Activated CD8-positive, alpha-beta T cell treated with anti-CD3 and anti-CD28 coated beads for 36 hours (primary cell): ENCODE measurements at regions not wholly inside any gene's neighbourhood (a gene's known extent, or its start where the extent isn't known, plus 50 kb on each side); places are given as distances from the start of the nearest gene placed in this dataset.

Source experiments
- ATAC-seq: fragments of 200-7000 bp; cut with Tn5 transposase; one replicate; pipeline ENCODE4 v1.10.0; 2021; ENCODE audit warnings: mild to moderate bottlenecking, moderate library complexity
- CTCF ChIA-PET: fragments of 350-600 bp; sonication (Branson Sonifier 250); formaldehyde crosslinking; loops from one replicate; lab custom pipeline; 2021; ENCODE audit warnings: antibody characterized with exemption; lab: Charles Lee
- POLR2A ChIA-PET: fragments of 350-600 bp; sonication (Branson Sonifier 250); formaldehyde crosslinking; loops from one replicate; lab custom pipeline; 2021; ENCODE audit warnings: antibody characterized with exemption; lab: Charles Lee
- DNase-seq: peaks from one replicate; pipeline ENCODE4 v3.0.0-alpha.2; 2020
- H3K27ac Mint-ChIP-seq: one replicate; pipeline ENCODE4 v1.8.0; 2021; ENCODE audit warnings: mild to moderate bottlenecking, mixed read lengths
- H3K27me3 Mint-ChIP-seq: one replicate; pipeline ENCODE4 v1.8.0; 2021; ENCODE audit warnings: mixed read lengths
- H3K36me3 Mint-ChIP-seq: one replicate; pipeline ENCODE4 v1.8.0; 2021; ENCODE audit warnings: low read depth, mixed read lengths
- H3K4me1 Mint-ChIP-seq: one replicate; pipeline ENCODE4 v1.8.0; 2021; ENCODE audit warnings: low read depth, mixed read lengths
- H3K4me3 Mint-ChIP-seq: one replicate; pipeline ENCODE4 v1.8.0; 2021; ENCODE audit warnings: mild to moderate bottlenecking, moderate library complexity, mixed read lengths
- H3K9me3 Mint-ChIP-seq: one replicate; pipeline ENCODE4 v1.8.0; 2021; ENCODE audit warnings: mixed read lengths
- intact Hi-C: fragments of 100-400 bp; cut with micrococcal nuclease; formaldehyde crosslinking; loops from one replicate; pipeline ENCODE4 v1.10.0; 2022
- TF ChIP-seq, protein P1 (sequence below): fragments of 200-600 bp; IDR thresholded peaks from one replicate; pipeline ENCODE4 v1.8.0; 2022; ENCODE audit warnings: antibody characterized with exemption, mild to moderate bottlenecking

DNA sequence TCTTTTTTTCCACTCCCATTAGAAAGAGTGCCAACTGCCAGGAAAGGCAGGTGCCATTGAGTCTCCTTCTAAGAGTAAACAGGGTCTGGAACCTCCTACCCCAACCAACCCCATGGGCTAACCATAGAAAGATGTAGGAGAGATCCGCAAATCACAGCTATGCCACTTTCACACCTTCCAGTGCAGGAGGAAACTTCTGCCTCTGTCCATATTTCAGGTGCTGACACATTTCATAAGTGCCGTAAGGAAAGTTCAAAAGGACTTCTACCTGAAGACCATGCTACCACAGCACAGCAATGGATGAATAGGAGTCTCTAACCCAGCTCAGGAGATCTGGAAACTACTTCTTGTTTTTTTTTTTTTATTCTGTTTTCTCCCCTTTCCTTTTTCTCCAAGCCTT is 145.8 kb downstream of the FBXO8 start:
- Mint-ChIP-seq H3K27me3 (peaks cover 2% of the 10 kb centered on the region), H3K4me3 (no peak overlapping the region), H3K9me3 (no peaks in the 10 kb centered on the region), H3K4me1 (no peaks in the 10 kb centered on the region), H3K36me3 (no peaks in the 10 kb centered on the region), H3K27ac (no peak overlapping the region)
- intact Hi-C loops, result no loop called here
- TF ChIP-seq, protein P1, sequence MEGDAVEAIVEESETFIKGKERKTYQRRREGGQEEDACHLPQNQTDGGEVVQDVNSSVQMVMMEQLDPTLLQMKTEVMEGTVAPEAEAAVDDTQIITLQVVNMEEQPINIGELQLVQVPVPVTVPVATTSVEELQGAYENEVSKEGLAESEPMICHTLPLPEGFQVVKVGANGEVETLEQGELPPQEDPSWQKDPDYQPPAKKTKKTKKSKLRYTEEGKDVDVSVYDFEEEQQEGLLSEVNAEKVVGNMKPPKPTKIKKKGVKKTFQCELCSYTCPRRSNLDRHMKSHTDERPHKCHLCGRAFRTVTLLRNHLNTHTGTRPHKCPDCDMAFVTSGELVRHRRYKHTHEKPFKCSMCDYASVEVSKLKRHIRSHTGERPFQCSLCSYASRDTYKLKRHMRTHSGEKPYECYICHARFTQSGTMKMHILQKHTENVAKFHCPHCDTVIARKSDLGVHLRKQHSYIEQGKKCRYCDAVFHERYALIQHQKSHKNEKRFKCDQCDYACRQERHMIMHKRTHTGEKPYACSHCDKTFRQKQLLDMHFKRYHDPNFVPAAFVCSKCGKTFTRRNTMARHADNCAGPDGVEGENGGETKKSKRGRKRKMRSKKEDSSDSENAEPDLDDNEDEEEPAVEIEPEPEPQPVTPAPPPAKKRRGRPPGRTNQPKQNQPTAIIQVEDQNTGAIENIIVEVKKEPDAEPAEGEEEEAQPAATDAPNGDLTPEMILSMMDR, result no peak
- ATAC-seq, result no peak
- ChIA-PET POLR2A (no interaction called here), CTCF (no interaction called here)
- no peak for DNase-seq

DNA sequence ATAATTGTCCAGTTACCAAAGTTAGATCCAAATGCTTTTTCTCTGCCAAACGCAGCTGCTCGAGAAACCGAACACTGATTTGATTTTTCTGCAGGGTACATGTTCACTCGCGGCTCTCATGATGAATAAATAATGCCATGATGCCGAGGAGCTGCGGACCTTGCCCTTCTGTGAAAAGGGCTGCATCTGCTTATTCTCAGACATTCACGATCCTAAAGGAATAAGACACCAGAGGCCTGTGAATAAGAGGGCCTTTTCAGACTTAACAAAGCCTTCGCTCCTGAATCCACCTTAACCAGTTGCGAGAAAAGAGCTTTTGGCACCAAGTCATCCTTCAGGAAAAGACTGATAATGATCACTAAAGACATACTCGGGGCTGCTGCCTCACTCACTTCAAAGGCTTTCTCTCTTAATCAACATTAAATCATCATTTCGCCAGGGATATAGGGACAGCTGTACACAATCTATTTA is 147.5 kb downstream of the FBXO8 start:
- H3K4me3 Mint-ChIP-seq, result no peak overlapping the region
- H3K27me3 Mint-ChIP-seq, result peaks cover 2% of the 10 kb centered on the region
- no peaks in the 10 kb centered on the region for H3K36me3 Mint-ChIP-seq
- ChIA-PET POLR2A (no interaction called here), CTCF (interaction anchor here (1.0 kb wide), 1 partner anchor 10 kb away, joined by 3 read pairs; no protein-coding TSS in a partner anchor)
- no peak for ATAC-seq
- TF ChIP-seq, protein P1, result no peak
- no peak for DNase-seq
- no peaks in the 10 kb centered on the region for H3K9me3 Mint-ChIP-seq
- H3K27ac Mint-ChIP-seq, result no peak overlapping the region
- intact Hi-C loops, result no loop called here
- H3K4me1 Mint-ChIP-seq, result no peaks in the 10 kb centered on the region

DNA sequence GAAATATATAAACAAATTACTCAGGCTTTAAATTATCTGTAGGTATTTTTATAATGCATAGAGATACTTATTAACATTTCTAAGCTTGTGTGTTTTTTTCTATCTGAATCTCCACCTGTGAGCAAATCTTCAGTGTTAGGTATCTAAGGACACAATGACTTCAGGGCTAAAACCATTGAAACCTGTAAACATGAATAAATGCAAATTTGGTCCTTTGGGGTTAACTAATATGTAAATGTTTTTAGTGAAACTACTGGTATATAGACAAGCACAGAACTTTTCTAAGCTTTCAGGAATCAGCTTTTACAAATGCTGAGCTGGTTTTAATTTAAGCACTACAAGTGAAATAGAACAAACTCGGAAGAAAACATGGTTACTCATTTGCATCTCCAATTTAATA is 147.9 kb downstream of the FBXO8 start:
- ChIA-PET CTCF (interaction anchor here (1.0 kb wide), 1 partner anchor 11 kb away, joined by 3 read pairs; no protein-coding TSS in a partner anchor), POLR2A (no interaction called here)
- H3K4me3 Mint-ChIP-seq, result no peak overlapping the region
- ATAC-seq, result no peak
- TF ChIP-seq, protein P1, result no peak
- intact Hi-C loops, result no loop called here
- peaks cover 2% of the 10 kb centered on the region for H3K27me3 Mint-ChIP-seq
- H3K27ac Mint-ChIP-seq, result no peak overlapping the region
- no peaks in the 10 kb centered on the region for H3K36me3 Mint-ChIP-seq
- no peaks in the 10 kb centered on the region for H3K9me3 Mint-ChIP-seq
- DNase-seq, result no peak
- no peaks in the 10 kb centered on the region for H3K4me1 Mint-ChIP-seq

DNA sequence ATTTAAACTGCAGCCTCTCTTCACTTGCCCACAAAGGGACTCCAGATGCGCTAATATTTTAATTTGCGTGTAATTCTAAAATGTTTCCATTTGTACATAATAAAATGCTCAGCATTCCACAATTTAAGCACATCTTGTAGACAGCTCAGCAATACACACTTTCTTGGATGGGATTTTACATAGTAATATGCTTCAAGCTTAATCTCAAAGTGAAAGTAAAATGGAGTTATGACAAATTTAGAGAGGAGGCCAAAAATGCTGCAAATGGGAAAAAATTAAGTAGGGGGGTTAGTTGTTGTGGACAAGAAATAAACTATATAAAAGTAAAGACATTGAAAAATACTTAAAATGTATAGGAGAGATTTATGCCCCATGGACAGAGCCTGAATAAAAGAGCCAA is 149.1 kb downstream of the FBXO8 start:
- no peak overlapping the region for H3K27ac Mint-ChIP-seq

DNA sequence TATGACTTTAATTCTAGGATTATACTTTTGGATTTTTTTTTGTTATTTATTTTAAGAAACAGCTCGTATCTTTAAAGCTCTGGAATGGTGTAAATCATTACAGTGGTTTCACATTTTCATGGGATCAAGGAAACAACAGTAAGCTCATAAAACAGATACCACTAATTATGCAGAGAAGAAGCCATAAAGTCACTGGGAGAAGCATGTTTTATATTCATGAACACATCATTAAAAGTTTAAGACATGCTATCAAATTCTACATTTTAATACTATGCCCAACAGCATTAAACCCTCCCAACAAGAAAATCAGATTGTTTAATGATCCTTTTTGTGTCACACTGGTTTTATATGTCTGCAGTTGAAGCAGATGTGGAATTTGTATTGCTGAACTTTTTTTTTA is 149.9 kb downstream of the FBXO8 start:
- peaks cover 6% of the 10 kb centered on the region for H3K27me3 Mint-ChIP-seq
- ChIA-PET CTCF (no interaction called here), POLR2A (no interaction called here)
- no peaks in the 10 kb centered on the region for H3K36me3 Mint-ChIP-seq
- intact Hi-C loops, result no loop called here
- H3K4me3 Mint-ChIP-seq, result no peak overlapping the region
- H3K27ac Mint-ChIP-seq, result no peak overlapping the region
- DNase-seq (no peak), ATAC-seq (no peak)
- H3K9me3 Mint-ChIP-seq, result no peaks in the 10 kb centered on the region
- TF ChIP-seq, protein P1, result no peak
- no peaks in the 10 kb centered on the region for H3K4me1 Mint-ChIP-seq

More for the DNA sequence above, 149.1 kb downstream of the FBXO8 start:
- POLR2A ChIA-PET, result interaction anchor here (0.6 kb wide), 1 partner anchor 1088 kb away, joined by 4 read pairs; no protein-coding TSS in a partner anchor
- Mint-ChIP-seq H3K4me3 (no peak overlapping the region), H3K4me1 (no peaks in the 10 kb centered on the region), H3K36me3 (no peaks in the 10 kb centered on the region), H3K9me3 (no peaks in the 10 kb centered on the region), H3K27me3 (peaks cover 7% of the 10 kb centered on the region)
- no peak for DNase-seq
- ATAC-seq, result no peak
- intact Hi-C loops, result no loop called here
- CTCF ChIA-PET, result no interaction called here
- TF ChIP-seq, protein P1, result no peak
